Glutamatergic neuron (in vitro differentiated cells): ENCODE measurements at regions not wholly inside any gene's neighbourhood (a gene's known extent, or its start where the extent isn't known, plus 50 kb on each side); places are given as distances from the start of the nearest gene placed in this dataset.

Experiments
- DNase-seq: peaks from one replicate; pipeline ENCODE4 v3.0.0; 2022
- H3K27ac Mint-ChIP-seq: one replicate; pipeline ENCODE4 v1.8.0; 2020; ENCODE audit warnings: mild to moderate bottlenecking, mixed read lengths, inconsistent platforms; ENCODE audit not compliant: unreplicated experiment
- H3K27me3 Mint-ChIP-seq: one replicate; pipeline ENCODE4 v1.8.0; 2020; ENCODE audit warnings: mild to moderate bottlenecking, moderate library complexity, mixed read lengths, inconsistent platforms; ENCODE audit not compliant: unreplicated experiment
- H3K36me3 Mint-ChIP-seq: one replicate; pipeline ENCODE4 v1.8.0; 2020; ENCODE audit warnings: mild to moderate bottlenecking, mixed read lengths, inconsistent platforms; ENCODE audit not compliant: unreplicated experiment
- H3K4me1 Mint-ChIP-seq: one replicate; pipeline ENCODE4 v1.8.0; 2020; ENCODE audit warnings: mild to moderate bottlenecking, low read depth, mixed read lengths, inconsistent platforms; ENCODE audit not compliant: unreplicated experiment
- H3K4me3 Mint-ChIP-seq: one replicate; pipeline ENCODE4 v1.8.0; 2020; ENCODE audit warnings: mild to moderate bottlenecking, mixed read lengths, inconsistent platforms; ENCODE audit not compliant: unreplicated experiment
- H3K9me3 Mint-ChIP-seq: one replicate; pipeline ENCODE4 v1.8.0; 2020; ENCODE audit warnings: mild to moderate bottlenecking, moderate library complexity, mixed read lengths, inconsistent platforms; ENCODE audit not compliant: unreplicated experiment
- CTCF ChIP-seq: fragments of 200-600 bp; sonication (generic); IDR thresholded peaks from one replicate; pipeline ENCODE4 v1.5.0; 2021; ENCODE audit not compliant: partially characterized antibody, unreplicated experiment

DNA sequence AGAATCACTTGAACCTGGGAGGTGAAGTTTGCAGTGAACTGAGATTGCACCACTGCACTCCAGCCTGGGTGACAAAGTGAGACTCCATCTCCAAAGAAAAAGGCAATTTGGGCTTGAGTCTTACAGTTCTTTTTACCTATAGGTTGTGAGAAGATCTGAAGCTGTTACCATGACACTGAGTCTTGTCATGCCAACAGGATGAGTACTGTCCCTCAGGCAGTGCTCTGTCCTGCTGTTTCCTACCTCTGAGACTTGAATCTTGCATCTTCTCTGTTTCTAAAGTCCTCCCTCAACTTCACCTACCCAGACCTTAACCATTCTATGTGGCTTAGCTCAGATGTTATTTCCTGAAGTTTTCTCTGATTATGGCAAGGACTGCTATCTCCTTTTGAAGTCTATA lies 400.8 kb upstream of the PRICKLE1 start:
- no peak overlapping the region for H3K4me3 Mint-ChIP-seq
- DNase-seq, result no peak
- H3K27me3 Mint-ChIP-seq, result no peaks in the 10 kb centered on the region
- H3K4me1 Mint-ChIP-seq, result no peaks in the 10 kb centered on the region
- no peaks in the 10 kb centered on the region for H3K9me3 Mint-ChIP-seq
- H3K36me3 Mint-ChIP-seq, result no peaks in the 10 kb centered on the region
- TF ChIP-seq CTCF, result no peak
- H3K27ac Mint-ChIP-seq, result no peak overlapping the region

DNA sequence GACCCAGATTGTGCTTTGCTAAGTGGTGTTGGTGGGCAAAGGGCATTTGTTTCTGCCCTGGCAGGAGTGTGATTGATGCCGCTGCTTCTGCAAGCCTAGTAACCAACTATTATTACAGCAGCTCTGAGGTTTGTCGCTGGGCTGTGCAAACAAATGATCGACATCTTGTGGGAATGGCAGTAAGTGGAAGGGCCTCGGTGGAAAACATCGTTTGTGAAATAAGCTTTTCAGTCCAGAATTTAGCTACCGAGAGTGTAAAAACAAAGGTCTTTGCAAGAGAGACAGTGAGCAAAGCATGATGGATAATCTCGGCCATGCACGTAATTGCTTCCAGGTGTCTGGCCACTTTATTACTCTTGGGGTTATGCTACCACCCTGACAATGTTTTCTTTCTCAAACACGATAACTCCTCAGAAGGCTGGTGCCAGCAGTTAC lies 397.7 kb upstream of the PRICKLE1 start:
- Mint-ChIP-seq H3K4me1 (no peaks in the 10 kb centered on the region), H3K36me3 (no peaks in the 10 kb centered on the region), H3K27ac (no peak overlapping the region), H3K9me3 (no peaks in the 10 kb centered on the region), H3K4me3 (no peak overlapping the region), H3K27me3 (no peaks in the 10 kb centered on the region)
- TF ChIP-seq CTCF, result no peak
- DNase-seq, result no peak

DNA sequence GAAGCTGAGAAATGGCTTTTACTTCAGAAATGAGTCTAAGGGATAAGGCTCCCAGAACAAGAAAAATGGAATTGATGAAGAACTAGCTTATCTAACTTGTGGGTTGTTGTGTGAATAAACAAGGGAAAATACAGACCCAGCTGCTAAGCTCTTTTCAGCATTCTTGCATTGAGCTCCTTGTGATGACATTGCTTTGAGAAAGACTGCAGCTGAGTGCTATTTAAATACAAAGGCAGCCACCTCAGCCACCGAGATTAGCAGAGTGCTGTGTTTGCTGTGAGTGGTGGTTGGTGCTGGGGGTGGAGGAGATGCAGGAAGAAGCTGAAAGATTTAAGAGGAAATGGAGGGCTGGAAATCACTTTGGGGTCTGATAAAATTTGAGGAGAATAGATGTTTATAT lies 396.0 kb upstream of the PRICKLE1 start:
- H3K36me3 Mint-ChIP-seq, result no peaks in the 10 kb centered on the region
- no peak for TF ChIP-seq CTCF
- H3K27me3 Mint-ChIP-seq, result no peaks in the 10 kb centered on the region
- H3K27ac Mint-ChIP-seq, result no peak overlapping the region
- H3K4me3 Mint-ChIP-seq, result no peak overlapping the region
- no peaks in the 10 kb centered on the region for H3K9me3 Mint-ChIP-seq
- DNase-seq, result no peak
- H3K4me1 Mint-ChIP-seq, result no peaks in the 10 kb centered on the region

DNA sequence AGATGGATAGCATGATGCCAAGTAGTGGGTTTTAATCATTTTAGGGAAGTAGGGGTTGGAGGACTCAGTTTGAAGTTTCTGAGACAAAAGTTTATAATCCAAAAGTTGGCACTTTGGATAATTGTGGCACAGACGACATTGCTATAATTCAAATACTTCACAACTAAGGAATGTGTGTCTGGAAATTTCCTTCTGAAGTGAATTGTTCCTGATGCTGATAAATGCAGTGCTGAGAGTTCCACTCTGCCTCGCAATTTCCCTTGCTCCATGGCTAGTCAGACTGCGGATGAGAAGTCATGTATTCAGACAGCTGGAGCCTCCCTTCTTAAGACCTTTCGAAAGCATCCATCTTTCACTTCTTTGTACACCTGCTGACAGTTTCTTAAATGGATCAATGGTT lies 393.3 kb upstream of the PRICKLE1 start:
- no peaks in the 10 kb centered on the region for H3K36me3 Mint-ChIP-seq
- TF ChIP-seq CTCF, result no peak
- no peak overlapping the region for H3K27ac Mint-ChIP-seq
- H3K4me1 Mint-ChIP-seq, result peaks cover under 1% of the 10 kb centered on the region
- H3K9me3 Mint-ChIP-seq, result no peaks in the 10 kb centered on the region
- no peak for DNase-seq
- H3K4me3 Mint-ChIP-seq, result no peak overlapping the region
- no peaks in the 10 kb centered on the region for H3K27me3 Mint-ChIP-seq

GRCh38 chr12:42981379-42981778 lies 391.8 kb upstream of the PRICKLE1 start:
- H3K9me3 Mint-ChIP-seq, result no peaks in the 10 kb centered on the region
- peaks cover 6% of the 10 kb centered on the region for H3K4me1 Mint-ChIP-seq
- DNase-seq, result no peak

More at GRCh38 chr12:42981379-42981778, 391.8 kb upstream of the PRICKLE1 start:
- H3K27ac Mint-ChIP-seq, result no peak overlapping the region
- TF ChIP-seq CTCF, result no peak
- no peak overlapping the region for H3K4me3 Mint-ChIP-seq
- no peaks in the 10 kb centered on the region for H3K27me3 Mint-ChIP-seq
- no peaks in the 10 kb centered on the region for H3K36me3 Mint-ChIP-seq
